Superior temporal gyrus (tissue), 1 donor: ENCODE measurements at regions not wholly inside any gene's neighbourhood (a gene's known extent, or its start where the extent isn't known, plus 50 kb on each side); places are given as distances from the start of the nearest gene placed in this dataset.
A peak's percentile ranks its signal among the peaks of the same experiment; 100 is the strongest.

Experiments used
- DNase-seq: peaks from one replicate; pipeline ENCODE4 v3.0.0-alpha.2; 2016; ENCODE audit errors: extremely low spot score

- DNase-seq = no peak
Observed at GRCh38 chr2:152227969-152228592, 52.5 kb upstream of the STAM2 start.

DNA sequence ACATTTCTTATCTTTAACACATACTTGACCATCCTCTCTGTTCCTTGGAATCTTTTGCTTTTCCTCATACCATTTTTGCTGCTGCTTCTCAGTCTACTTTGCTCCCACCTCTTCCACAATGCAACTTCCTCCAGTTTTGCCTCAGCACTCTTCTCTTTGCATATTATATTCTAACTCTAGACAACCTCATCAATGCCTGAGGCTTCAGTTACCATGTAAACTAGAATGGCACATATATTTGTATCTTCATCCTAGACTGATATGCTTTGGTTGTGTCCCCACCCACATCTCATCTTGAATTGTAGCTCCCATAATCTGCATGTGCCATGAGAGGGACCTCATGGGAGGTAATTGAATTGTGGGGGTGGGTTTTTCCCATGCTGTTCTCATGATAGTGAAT is 55.9 kb upstream of the STAM2 start:
- DNase-seq = no peak

DNA sequence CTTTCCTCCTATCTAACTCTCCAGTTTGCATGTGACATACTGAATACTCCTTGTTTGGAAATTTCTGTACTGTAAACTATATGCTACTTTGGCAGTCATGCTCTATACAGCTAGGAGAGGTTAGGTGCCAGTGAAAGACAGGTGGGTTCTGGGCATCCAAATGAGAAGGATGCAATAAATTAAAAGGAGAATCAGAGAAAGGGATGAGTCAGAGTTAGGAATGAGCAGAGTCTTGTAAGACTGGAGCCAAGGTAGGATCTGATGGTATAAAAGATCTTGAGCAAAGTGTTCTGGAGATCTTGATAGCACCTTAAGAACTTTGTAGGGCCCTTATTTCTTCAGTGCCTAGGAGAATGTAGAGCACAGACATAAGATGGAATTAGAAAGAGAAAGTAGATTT is 58.7 kb upstream of the STAM2 start:
- no peak for DNase-seq

DNA sequence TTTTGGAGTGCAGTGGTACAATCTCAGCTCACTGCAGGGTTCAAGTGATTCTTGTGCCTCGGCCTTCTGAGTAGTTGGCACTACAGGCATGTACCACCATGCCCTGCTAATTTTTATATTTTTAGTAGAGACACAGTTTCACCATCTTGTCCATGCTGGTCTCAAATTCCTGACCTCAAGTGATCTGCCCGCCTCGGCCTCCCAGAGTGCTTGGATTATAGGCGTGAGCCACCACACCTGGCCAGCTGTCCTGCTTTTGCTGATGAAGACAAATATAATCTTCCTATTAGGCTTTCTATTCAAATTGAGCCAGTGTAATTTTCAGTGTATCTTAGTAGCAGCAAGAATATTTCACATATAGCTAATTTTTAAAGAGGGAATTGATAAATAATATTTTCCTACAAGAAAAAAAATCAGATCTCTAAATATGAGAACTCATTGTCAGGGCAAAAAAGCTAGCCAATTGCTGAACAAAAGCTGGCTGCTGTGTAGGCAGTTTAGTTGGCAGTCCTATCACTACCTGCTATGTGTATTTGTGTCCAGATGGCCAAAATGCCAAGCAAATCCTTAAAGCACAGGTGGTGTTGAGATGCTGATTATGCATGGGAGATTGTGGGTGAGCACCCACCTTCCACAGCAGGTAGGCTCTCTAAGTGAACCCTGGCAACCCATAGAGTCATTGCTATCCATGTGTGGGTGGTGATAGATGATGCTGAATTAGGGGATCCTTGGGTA is 60.8 kb upstream of the STAM2 start:
- no peak for DNase-seq

GRCh38 chr2:152238016-152238415 is 62.5 kb upstream of the STAM2 start:
- no peak for DNase-seq

DNA sequence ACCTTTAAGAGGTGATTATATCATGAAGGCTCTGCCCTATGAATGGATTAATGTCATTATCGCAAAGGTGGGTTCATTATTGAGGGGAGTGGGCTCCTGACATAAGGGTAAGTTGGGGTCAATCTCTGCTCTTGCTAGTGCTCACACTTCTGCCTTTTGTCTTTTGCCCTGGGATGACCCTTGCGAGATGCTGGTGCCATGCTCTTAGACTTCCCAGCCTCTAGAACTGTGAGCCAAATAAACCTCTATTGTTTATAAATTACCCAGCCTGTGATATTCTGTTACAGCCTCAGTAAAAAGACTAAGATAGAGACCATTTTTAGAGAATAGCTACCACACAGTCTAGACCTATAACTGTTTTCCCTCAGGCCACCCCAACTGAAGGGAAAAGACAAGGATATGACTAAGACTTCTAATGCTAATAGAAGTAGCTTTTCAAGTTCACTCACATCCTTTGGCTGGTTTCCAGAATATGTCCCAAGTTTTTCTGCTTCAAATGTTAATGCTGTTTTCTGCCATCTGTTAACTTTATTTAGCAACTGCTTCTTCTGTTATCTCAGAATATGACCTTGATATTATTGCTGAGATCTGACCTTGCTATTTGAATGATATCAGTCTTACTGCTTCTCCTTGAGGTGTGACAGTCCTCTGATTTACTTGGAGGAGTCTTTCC is 65.1 kb upstream of the STAM2 start:
- no peak for DNase-seq

DNA sequence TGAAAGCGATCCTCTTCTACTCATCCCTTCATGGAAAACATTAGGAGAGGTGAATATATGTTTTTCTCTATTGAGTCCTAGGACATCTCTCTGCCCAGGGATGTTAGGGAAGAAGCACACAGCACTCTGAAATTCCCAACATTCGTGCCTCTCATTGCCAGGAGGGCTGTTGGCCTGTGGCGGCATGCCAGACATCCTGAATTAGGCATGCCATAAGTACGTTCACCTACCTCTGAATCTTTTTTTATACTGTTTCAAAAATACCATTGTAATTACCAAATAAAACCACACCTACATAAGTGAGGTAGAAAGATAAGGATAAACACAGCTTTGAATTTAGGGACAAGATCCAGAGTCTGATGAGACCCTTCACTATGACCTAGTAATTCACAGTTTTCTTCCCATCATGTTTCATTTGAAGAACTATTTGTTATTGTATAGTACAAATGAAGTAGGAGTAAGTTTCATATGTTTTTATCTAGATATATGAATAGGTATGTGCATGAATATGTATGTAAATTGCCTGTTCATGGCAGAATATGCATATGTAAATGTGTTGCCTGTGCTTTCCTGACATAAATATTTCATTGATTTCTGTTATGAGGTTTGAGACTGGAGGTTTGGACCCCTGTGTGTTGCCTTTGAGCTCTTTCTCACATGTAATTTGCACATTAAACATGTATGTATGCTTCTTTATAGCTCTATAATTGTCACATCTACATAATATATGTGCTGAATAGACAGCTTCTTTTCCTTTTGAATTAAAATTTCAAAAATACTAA is 66.6 kb upstream of the STAM2 start:
- DNase-seq = no peak

- no peak for DNase-seq
Observed at GRCh38 chr2:152242787-152243472, 67.4 kb upstream of the STAM2 start.

DNA sequence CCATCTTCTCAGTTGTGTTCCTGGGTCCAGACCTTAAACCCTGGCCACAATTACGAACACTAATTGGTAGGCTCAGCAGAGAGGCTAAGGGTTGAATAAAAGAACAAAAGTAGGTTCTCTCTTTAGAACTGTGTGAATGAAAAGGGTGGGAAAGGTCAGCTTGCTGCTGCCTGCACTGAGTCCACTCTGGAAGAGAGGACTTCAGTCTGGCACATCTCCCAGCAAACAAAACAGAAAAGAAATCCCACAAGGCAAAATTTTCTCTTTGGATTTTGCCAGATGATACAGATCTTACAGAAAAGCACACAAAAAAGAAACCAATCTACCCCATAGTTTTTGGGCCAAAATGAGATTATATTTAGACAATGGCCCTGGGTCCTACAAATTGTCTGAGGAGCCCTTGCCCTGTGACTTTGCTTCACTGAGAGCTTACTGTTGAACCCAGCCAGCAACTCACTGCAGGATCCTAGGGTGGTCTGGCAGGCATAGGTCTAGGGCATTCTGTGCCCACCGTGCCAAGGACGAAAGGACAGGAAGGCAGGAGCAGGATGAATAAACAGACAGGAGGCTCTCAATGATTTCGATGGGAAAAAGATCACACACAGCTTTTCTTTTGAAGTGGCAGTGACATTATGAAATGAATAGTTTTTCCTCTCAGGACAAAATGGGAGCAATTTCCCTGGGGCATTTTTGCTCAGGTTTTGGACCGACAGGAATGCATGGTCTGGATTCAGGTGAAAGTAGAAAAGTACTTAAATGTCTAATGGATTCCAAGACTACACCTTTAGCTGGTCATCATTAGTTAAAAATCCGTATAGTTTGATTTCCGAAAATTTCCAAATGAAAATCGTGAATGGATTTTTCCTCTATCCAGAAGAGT is 68.4 kb upstream of the STAM2 start:
- DNase-seq = no peak

- no peak for DNase-seq
Observed at GRCh38 chr2:152245653-152246052, 70.1 kb upstream of the STAM2 start.

GRCh38 chr2:152246686-152247336 is 71.2 kb upstream of the STAM2 start:
- no peak for DNase-seq

DNA sequence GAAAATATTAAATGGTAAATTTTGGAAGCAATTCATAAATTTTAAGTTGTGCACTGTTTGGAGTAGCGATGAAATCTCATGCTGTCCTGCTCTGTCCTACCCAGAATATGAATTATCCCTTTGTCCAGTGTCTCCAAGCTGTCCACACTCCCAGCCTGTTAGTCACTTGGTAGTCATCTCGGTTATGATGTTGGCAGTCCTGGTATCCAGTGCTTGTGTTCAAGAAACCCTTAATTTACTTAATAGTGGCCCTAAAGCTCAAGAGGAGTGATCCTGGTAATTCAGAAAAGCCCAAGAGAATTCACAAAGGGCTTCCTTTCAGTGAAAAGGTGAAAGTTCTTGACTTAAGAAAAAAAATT is 71.8 kb upstream of the STAM2 start:
- DNase-seq = no peak

DNA sequence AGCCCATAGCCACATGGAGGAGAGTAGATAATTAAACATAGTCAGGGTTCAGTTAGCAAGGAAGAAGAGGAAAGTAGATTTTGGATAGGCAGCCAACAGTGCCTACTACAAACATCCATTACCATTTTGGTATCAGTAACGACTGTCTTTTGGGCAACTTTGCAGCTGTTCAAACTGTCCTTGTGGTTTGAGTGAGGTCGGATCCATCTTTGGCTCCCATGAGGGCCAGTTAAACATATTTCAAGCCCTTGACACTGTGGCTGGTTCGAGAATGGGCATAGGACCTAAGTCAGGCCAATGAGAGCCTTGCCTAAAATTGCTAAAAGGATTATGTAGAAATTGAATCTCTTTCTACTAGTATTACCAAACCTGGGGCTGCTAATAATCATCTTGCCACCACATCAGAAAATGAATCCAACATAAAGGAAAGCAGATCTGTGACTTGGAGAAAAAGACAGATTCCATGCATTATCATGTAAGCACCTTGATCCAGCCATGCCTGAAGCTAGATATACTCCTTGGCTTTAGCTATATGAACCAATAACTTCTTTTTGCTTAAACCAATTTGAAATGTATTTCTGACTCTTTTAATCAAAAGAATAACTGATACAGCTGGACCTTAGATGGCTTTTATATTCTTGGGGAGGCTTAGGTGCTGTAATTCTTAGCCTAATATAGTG is 75.0 kb upstream of the STAM2 start:
- no peak for DNase-seq

DNA sequence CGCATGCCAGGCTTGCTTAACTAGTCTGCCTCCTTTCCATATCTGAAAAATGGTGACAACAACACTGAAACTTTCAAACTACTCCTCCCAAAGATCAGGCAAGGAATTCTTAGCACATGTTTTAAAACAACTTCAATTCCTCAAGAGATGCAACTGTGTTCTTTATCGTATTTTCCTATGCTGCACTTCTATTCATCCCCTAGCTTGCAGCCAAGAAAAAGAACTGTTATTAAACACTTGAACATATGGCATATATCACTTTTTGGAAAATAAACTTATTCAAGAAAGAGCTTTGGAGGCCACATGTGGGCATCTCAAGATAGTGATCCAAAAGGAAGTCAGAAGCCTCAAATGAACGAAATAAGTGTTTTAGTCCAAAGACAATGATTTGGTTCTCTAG is 75.6 kb upstream of the STAM2 start:
- peak; percentile 43 for DNase-seq

DNA sequence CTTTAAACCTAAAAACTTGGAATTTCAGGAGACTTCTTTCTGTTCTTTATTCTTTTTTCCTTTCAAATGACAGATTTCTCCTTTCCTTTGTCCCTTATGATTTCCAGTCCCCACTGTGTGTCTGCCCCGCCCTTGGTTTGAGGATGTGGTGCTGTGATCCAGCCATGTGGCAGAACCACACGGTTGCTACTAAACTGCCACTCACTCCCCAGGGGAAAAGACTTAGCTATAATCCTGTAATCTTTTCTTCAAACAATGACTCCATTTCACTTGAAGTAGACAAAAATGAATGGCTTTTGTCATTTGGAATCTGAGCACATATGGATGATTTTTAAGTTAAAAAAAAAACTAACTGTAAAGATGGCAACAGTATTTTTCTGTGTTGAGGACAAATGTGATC is 76.2 kb upstream of the STAM2 start:
- DNase-seq = no peak

GRCh38 chr2:152254486-152254885 is 78.9 kb upstream of the STAM2 start:
- no peak for DNase-seq

GRCh38 chr2:152254976-152255375 is 79.4 kb upstream of the STAM2 start:
- DNase-seq = no peak

GRCh38 chr2:152255918-152256317 is 79.1 kb upstream of the FMNL2 start:
- no peak for DNase-seq

- no peak for DNase-seq
Observed at GRCh38 chr2:152260939-152261338, 74.0 kb upstream of the FMNL2 start.

GRCh38 chr2:152263911-152264310 is 71.1 kb upstream of the FMNL2 start:
- DNase-seq = no peak
